Astrocyte of the cerebellum (primary cell): ENCODE measurements at regions not wholly inside any gene's neighbourhood (a gene's known extent, or its start where the extent isn't known, plus 50 kb on each side); places are given as distances from the start of the nearest gene placed in this dataset.

Experiments
- DNase-seq: peaks from one replicate; pipeline ENCODE4 v3.0.0-alpha.2; 2011; ENCODE audit warnings: low read depth
- H3K4me3 ChIP-seq: 2 replicates; pipeline ENCODE4 v1.5.1; 2011; ENCODE audit warnings: mild to moderate bottlenecking, low read depth, low read length, moderate library complexity
- CTCF ChIP-seq: IDR thresholded peaks from 2 replicates; pipeline ENCODE4 v1.5.1; 2012; ENCODE audit warnings: low read length, low read depth, moderate library complexity, mild to moderate bottlenecking; ENCODE audit errors: missing control alignments
- in situ Hi-C: cut with HindIII; loops from 2 replicates; pipeline ENCODE4 v1.10.0; 2017; ENCODE audit warnings: low sequenced_read_pairs

GRCh38 chr19:29115181-29115580, 97.8 kb downstream of the UQCRFS1 start:
- no peak overlapping the region for H3K4me3 ChIP-seq
- no peak for DNase-seq
- in situ Hi-C loops, result no loop called here
- no peak for TF ChIP-seq CTCF

GRCh38 chr19:29113838-29114237, 99.1 kb downstream of the UQCRFS1 start:
- in situ Hi-C loops, result no loop called here
- no peak for DNase-seq
- H3K4me3 ChIP-seq, result no peak overlapping the region
- no peak for TF ChIP-seq CTCF

GRCh38 chr19:29111576-29111975, 101.4 kb downstream of the UQCRFS1 start:
- TF ChIP-seq CTCF, result no peak

GRCh38 chr19:29107831-29108230, 105.1 kb downstream of the UQCRFS1 start:
- in situ Hi-C loops, result no loop called here
- TF ChIP-seq CTCF, result no peak
- no peak for DNase-seq
- H3K4me3 ChIP-seq, result no peak overlapping the region

More at GRCh38 chr19:29111576-29111975, 101.4 kb downstream of the UQCRFS1 start:
- in situ Hi-C loops, result no loop called here
- H3K4me3 ChIP-seq, result no peak overlapping the region
- no peak for DNase-seq

GRCh38 chr19:29106346-29106885, 106.5 kb downstream of the UQCRFS1 start:
- in situ Hi-C loops, result no loop called here
- H3K4me3 ChIP-seq, result no peak overlapping the region
- TF ChIP-seq CTCF, result no peak

GRCh38 chr19:29105629-29106292, 107.2 kb downstream of the UQCRFS1 start:
- no peak overlapping the region for H3K4me3 ChIP-seq
- TF ChIP-seq CTCF, result no peak

More at GRCh38 chr19:29106346-29106885, 106.5 kb downstream of the UQCRFS1 start:
- DNase-seq, result no peak

More at GRCh38 chr19:29105629-29106292, 107.2 kb downstream of the UQCRFS1 start:
- DNase-seq, result no peak
- in situ Hi-C loops, result no loop called here
